WTC11 (cell line): ENCODE measurements at regions not wholly inside any gene's neighbourhood (a gene's known extent, or its start where the extent isn't known, plus 50 kb on each side); places are given as distances from the start of the nearest gene placed in this dataset.
A peak's percentile ranks its signal among the peaks of the same experiment; 100 is the strongest.

Source experiments
- ATAC-seq: fragments of 200-7000 bp; cut with Tn5 transposase; 2 replicates; pipeline ENCODE4 v1.10.0; 2021; ENCODE audit warnings: mild to moderate bottlenecking, moderate library complexity
- CTCF ChIA-PET: fragments of 300-600 bp; sonication (Branson Sonifier 250); formaldehyde crosslinking; loops from one replicate; lab custom pipeline; 2021; ENCODE audit warnings: antibody characterized with exemption; lab: Charles Lee
- POLR2A ChIA-PET: fragments of 350-600 bp; sonication (Branson Sonifier 250); formaldehyde crosslinking; loops from one replicate; lab custom pipeline; 2021; ENCODE audit warnings: antibody characterized with exemption; lab: Charles Lee
- DNase-seq: peaks from one replicate; pipeline ENCODE4 v3.0.0; 2021; ENCODE audit warnings: low spot score
- H3K27ac Mint-ChIP-seq: 2 replicates; pipeline ENCODE4 v1.8.0; 2021; ENCODE audit warnings: mixed read lengths
- H3K27me3 Mint-ChIP-seq: 2 replicates; pipeline ENCODE4 v1.8.0; 2021; ENCODE audit warnings: low read depth, mild to moderate bottlenecking, moderate library complexity, mixed read lengths
- H3K36me3 Mint-ChIP-seq: 2 replicates; pipeline ENCODE4 v1.8.0; 2021; ENCODE audit warnings: mixed read lengths
- H3K4me1 Mint-ChIP-seq: 2 replicates; pipeline ENCODE4 v1.8.0; 2022; ENCODE audit warnings: mixed read lengths
- H3K4me3 Mint-ChIP-seq: 2 replicates; pipeline ENCODE4 v1.8.0; 2021; ENCODE audit warnings: mild to moderate bottlenecking, moderate library complexity, mixed read lengths
- H3K9me3 Mint-ChIP-seq: 2 replicates; pipeline ENCODE4 v1.8.0; 2021; ENCODE audit warnings: mixed read lengths
- FOXP4 ChIP-seq: sonication (generic); formaldehyde crosslinking; IDR thresholded peaks from 2 replicates; pipeline ENCODE4 v1.8.0; 2022; ENCODE audit warnings: mild to moderate bottlenecking, missing genetic modification reagents
- GRHL2 ChIP-seq: fragments of 250-450 bp; sonication (Bioruptor Pico); IDR thresholded peaks from 2 replicates; pipeline ENCODE4 v1.8.0; 2022; ENCODE audit warnings: mild to moderate bottlenecking, moderate library complexity; ENCODE audit not compliant: insufficient replicate concordance, severe bottlenecking
- HMGXB4 ChIP-seq: sonication (generic); formaldehyde crosslinking; IDR thresholded peaks from 2 replicates; pipeline ENCODE4 v1.8.1; 2023; ENCODE audit warnings: mild to moderate bottlenecking, moderate library complexity, missing genetic modification reagents
- IRF1 ChIP-seq: sonication (generic); formaldehyde crosslinking; IDR thresholded peaks from 2 replicates; pipeline ENCODE4 v1.8.0; 2023; ENCODE audit warnings: missing genetic modification reagents
- NFATC4 ChIP-seq: fragments of 250-450 bp; sonication (Bioruptor Pico); IDR thresholded peaks from 2 replicates; pipeline ENCODE4 v1.9.0; 2021; ENCODE audit warnings: mild to moderate bottlenecking
- NFYB ChIP-seq: sonication (generic); formaldehyde crosslinking; conservative IDR thresholded peaks from 2 replicates; pipeline ENCODE4 v1.8.0; 2022; ENCODE audit warnings: low read depth, missing genetic modification reagents
- RORB ChIP-seq: fragments of 250-450 bp; sonication (Bioruptor Pico); IDR thresholded peaks from 2 replicates; pipeline ENCODE4 v1.9.0; 2021; ENCODE audit warnings: mild to moderate bottlenecking
- SP1 ChIP-seq: sonication (generic); formaldehyde crosslinking; conservative IDR thresholded peaks from 2 replicates; pipeline ENCODE4 v1.8.1; 2022; ENCODE audit warnings: missing genetic modification reagents
- ZNF121 ChIP-seq: sonication (generic); formaldehyde crosslinking; IDR thresholded peaks from 2 replicates; pipeline ENCODE4 v1.8.0; 2023; ENCODE audit warnings: missing genetic modification reagents
- ZNF281 ChIP-seq: sonication (generic); formaldehyde crosslinking; IDR thresholded peaks from 2 replicates; pipeline ENCODE4 v1.8.0; 2023; ENCODE audit warnings: mild to moderate bottlenecking, missing genetic modification reagents
- ZNF532 ChIP-seq: fragments of 250-450 bp; sonication (Bioruptor Pico); IDR thresholded peaks from 2 replicates; pipeline ENCODE4 v1.9.0; 2021; ENCODE audit warnings: mild to moderate bottlenecking, borderline replicate concordance
- TF ChIP-seq, protein P1 (sequence below): sonication (generic); formaldehyde crosslinking; IDR thresholded peaks from 2 replicates; pipeline ENCODE4 v1.8.1; 2022; ENCODE audit warnings: low read depth, mild to moderate bottlenecking, moderate library complexity, missing genetic modification reagents, borderline replicate concordance

DNA sequence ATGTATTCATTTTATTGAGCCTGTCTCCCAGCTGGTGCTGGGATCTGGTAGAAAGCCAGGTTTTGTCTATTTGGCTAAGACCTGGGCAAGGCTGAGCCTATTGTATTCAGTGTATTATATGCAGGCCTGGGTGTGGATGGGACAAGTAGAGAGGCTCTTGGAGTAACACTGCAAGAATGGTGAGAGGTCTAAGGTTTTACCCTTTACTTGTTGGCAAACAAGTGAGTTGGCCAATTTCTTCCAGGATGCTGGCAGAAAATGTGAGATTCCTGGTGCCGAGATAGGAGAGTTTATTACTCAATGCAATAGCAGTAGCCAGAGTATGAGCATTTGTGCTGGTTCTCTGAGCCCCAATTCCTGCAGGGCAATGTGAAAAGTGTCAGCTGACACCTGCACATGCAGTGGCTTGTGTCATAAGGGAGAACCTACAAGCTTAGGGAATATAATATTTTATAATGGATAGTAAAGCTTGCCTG, 141.7 kb upstream of the PRLR start (continued):
- TF ChIP-seq ZNF281: no peak
- TF ChIP-seq SP1 (CRISPR knock-in tag): no peak
- no peak for TF ChIP-seq FOXP4 (CRISPR knock-in tag)
- no peak for TF ChIP-seq HMGXB4

DNA sequence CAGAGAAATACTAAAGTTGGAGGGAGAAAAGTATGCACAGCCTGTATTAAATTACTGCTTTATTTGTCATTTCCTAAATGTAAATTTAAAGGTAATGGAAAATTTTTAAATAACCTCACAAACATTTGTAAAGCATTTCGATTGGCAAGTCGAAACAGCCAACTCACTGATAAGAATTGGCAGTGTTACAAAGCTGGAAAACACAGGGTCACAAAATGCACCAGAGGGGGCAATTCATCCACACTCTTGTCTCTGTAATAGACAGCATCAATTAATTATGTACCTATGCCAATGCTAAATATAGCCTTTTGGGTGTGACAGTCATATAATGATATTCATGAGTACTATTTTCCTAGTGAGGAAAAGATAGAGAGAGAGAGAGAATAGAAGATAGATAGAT, 140.6 kb upstream of the PRLR start:
- Mint-ChIP-seq H3K36me3 (no peaks in the 10 kb centered on the region), H3K27me3 (no peaks in the 10 kb centered on the region), H3K4me1 (peaks cover 14% of the 10 kb centered on the region), H3K27ac (no peak overlapping the region), H3K4me3 (no peak overlapping the region)
- POLR2A ChIA-PET: no interaction called here
- ATAC-seq (no peak), DNase-seq (no peak)
- CTCF ChIA-PET: interaction anchor here (2.0 kb wide), 1 partner anchor 65 kb away, joined by 6 read pairs; no protein-coding TSS in a partner anchor
- TF ChIP-seq NFYB (CRISPR knock-in tag): no peak
- TF ChIP-seq RORB (CRISPR knock-in tag): no peak
- TF ChIP-seq, all 79 proteins: peak for 0
- no peaks in the 10 kb centered on the region for H3K9me3 Mint-ChIP-seq

GRCh38 chr5:35369965-35370790, 139.9 kb upstream of the PRLR start:
- Mint-ChIP-seq H3K27me3 (no peaks in the 10 kb centered on the region), H3K27ac (no peak overlapping the region), H3K9me3 (no peaks in the 10 kb centered on the region), H3K4me1 (peaks cover 14% of the 10 kb centered on the region), H3K36me3 (no peaks in the 10 kb centered on the region), H3K4me3 (no peak overlapping the region)
- CTCF ChIA-PET: interaction anchor here (2.0 kb wide), 1 partner anchor 66 kb away, joined by 6 read pairs; no protein-coding TSS in a partner anchor
- POLR2A ChIA-PET: no interaction called here
- peak; percentile 16 for DNase-seq
- peak; percentile 87 for ATAC-seq
- no peak for TF ChIP-seq ZNF532 (CRISPR knock-in tag)
- no peak for TF ChIP-seq NFATC4 (CRISPR knock-in tag)
- no peak for TF ChIP-seq ZNF121 (CRISPR knock-in tag)
- no peak for TF ChIP-seq IRF1 (CRISPR knock-in tag)
- TF ChIP-seq GRHL2 (CRISPR knock-in tag): no peak
- TF ChIP-seq, protein P1, sequence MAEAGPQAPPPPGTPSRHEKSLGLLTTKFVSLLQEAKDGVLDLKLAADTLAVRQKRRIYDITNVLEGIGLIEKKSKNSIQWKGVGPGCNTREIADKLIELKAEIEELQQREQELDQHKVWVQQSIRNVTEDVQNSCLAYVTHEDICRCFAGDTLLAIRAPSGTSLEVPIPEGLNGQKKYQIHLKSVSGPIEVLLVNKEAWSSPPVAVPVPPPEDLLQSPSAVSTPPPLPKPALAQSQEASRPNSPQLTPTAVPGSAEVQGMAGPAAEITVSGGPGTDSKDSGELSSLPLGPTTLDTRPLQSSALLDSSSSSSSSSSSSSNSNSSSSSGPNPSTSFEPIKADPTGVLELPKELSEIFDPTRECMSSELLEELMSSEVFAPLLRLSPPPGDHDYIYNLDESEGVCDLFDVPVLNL (CRISPR knock-in tag): no peak
- TF ChIP-seq ZNF281: no peak
- TF ChIP-seq FOXP4 (CRISPR knock-in tag): no peak
